NT2/D1 (cell line): ENCODE measurements at regions not wholly inside any gene's neighbourhood (a gene's known extent, or its start where the extent isn't known, plus 50 kb on each side); places are given as distances from the start of the nearest gene placed in this dataset.
"Not testable (repeated sequence)": the region's sequence is repeated elsewhere in the genome, so short reads cannot be mapped to it uniquely, and the experiment has no call there.

Experiments
- SUZ12 ChIP-seq: IDR thresholded peaks from 2 replicates; pipeline ENCODE4 v1.6.1; 2011; ENCODE audit not compliant: insufficient read length, insufficient read depth; ENCODE audit errors: extremely low read depth
- ZNF274 ChIP-seq: IDR thresholded peaks from 2 replicates; pipeline ENCODE4 v1.6.1; 2011; ENCODE audit warnings: mild to moderate bottlenecking, low read depth, low read length

- not testable (repeated sequence) for TF ChIP-seq ZNF274, SUZ12
Observed at GRCh38 chr2:186354160-186354559, 131.9 kb upstream of the ZC3H15 start.
